AG04450 (cell line): ENCODE measurements at regions not wholly inside any gene's neighbourhood (a gene's known extent, or its start where the extent isn't known, plus 50 kb on each side); places are given as distances from the start of the nearest gene placed in this dataset.

ENCODE experiments used
- CTCF ChIA-PET: fragments of 300-600, 350-600 bp; formaldehyde crosslinking; extraction: SDS; loops from one replicate; lab custom pipeline; 2022; ENCODE audit warnings: antibody characterized with exemption, inconsistent platforms; lab: Charles Lee
- POLR2A ChIA-PET: fragments of 350-600 bp; formaldehyde crosslinking; extraction: SDS; loops from one replicate; lab custom pipeline; 2021; ENCODE audit warnings: antibody characterized with exemption, inconsistent platforms; lab: Yijun Ruan, JAX
- DNase-seq: peaks from one replicate; pipeline ENCODE4 v3.0.0-alpha.2; 2011; ENCODE audit warnings: low read depth, low spot score
- H3K27ac ChIP-seq: one replicate; pipeline ENCODE4 v1.5.1; 2012; ENCODE audit warnings: low read depth, low read length, control low read depth
- H3K27me3 ChIP-seq: one replicate; pipeline ENCODE4 v1.6.0; 2012; ENCODE audit warnings: low read length; ENCODE audit not compliant: control insufficient read depth, insufficient read depth
- H3K4me3 ChIP-seq: 2 replicates; pipeline ENCODE4 v1.5.1; 2011; ENCODE audit warnings: mild to moderate bottlenecking, low read depth, low read length, control low read depth
- H3K9me3 ChIP-seq: 2 replicates; pipeline ENCODE4 v1.5.1; 2012; ENCODE audit warnings: low read length; ENCODE audit not compliant: control insufficient read depth, insufficient read depth
- CTCF ChIP-seq: IDR thresholded peaks from 2 replicates; pipeline ENCODE4 v1.5.1; 2011; ENCODE audit warnings: low read depth, low read length, control low read depth, inconsistent platforms

- ChIA-PET CTCF (interaction anchor here (0.9 to 2.0 kb wide), 3 partner anchors 20 to 757 kb away, joined by 3 to 7 read pairs (median 3); no protein-coding TSS in a partner anchor), POLR2A (no interaction called here)
- Histone ChIP-seq H3K27ac (no peak overlapping the region), H3K27me3 (no peaks in the 10 kb centered on the region), H3K9me3 (no peaks in the 10 kb centered on the region), H3K4me3 (no peak overlapping the region)
- no peak for DNase-seq
- TF ChIP-seq CTCF, result no peak
Measured at GRCh38 chr17:13787636-13788035, 185.9 kb upstream of the HS3ST3A1 start.

- Histone ChIP-seq H3K27ac (no peak overlapping the region), H3K27me3 (no peaks in the 10 kb centered on the region), H3K4me3 (no peak overlapping the region), H3K9me3 (no peaks in the 10 kb centered on the region)
- no peak for DNase-seq
- ChIA-PET CTCF (interaction anchor here (1.1 kb wide), 1 partner anchor 20 kb away, joined by 3 read pairs; no protein-coding TSS in a partner anchor), POLR2A (no interaction called here)
- TF ChIP-seq CTCF, result no peak
Measured at GRCh38 chr17:13788385-13788784, 186.7 kb upstream of the HS3ST3A1 start.

GRCh38 chr17:13792314-13792713, 190.6 kb upstream of the HS3ST3A1 start:
- Histone ChIP-seq H3K4me3 (no peak overlapping the region), H3K9me3 (no peaks in the 10 kb centered on the region), H3K27me3 (no peaks in the 10 kb centered on the region), H3K27ac (no peak overlapping the region)
- TF ChIP-seq CTCF, result no peak
- CTCF ChIA-PET, result interaction anchor here (1.1 kb wide), 1 partner anchor 763 kb away, joined by 3 read pairs; no protein-coding TSS in a partner anchor
- POLR2A ChIA-PET, result interaction anchor here (0.6 kb wide), 1 partner anchor 31 kb away, joined by 4 read pairs; no protein-coding TSS in a partner anchor
- no peak for DNase-seq

- Histone ChIP-seq H3K4me3 (no peak overlapping the region), H3K27me3 (no peaks in the 10 kb centered on the region), H3K27ac (no peak overlapping the region), H3K9me3 (no peaks in the 10 kb centered on the region)
- no peak for TF ChIP-seq CTCF
- ChIA-PET POLR2A (no interaction called here), CTCF (interaction anchor here (0.9 kb wide), 1 partner anchor 30 kb away, joined by 3 read pairs; no protein-coding TSS in a partner anchor)
- DNase-seq, result no peak
Measured at GRCh38 chr17:13793951-13794350, 192.2 kb upstream of the HS3ST3A1 start.

- ChIA-PET POLR2A (no interaction called here), CTCF (no interaction called here)
- TF ChIP-seq CTCF, result no peak
- H3K27ac ChIP-seq, result no peak overlapping the region
- H3K9me3 ChIP-seq, result no peaks in the 10 kb centered on the region
- no peaks in the 10 kb centered on the region for H3K27me3 ChIP-seq
- H3K4me3 ChIP-seq, result no peak overlapping the region
- no peak for DNase-seq
Measured at GRCh38 chr17:13797863-13798262, 196.1 kb upstream of the HS3ST3A1 start.
